ENCODE measurements at regions not wholly inside any gene's neighbourhood (a gene's known extent, or its start where the extent isn't known, plus 50 kb on each side); places are given as distances from the start of the nearest gene placed in this dataset.
A peak's percentile ranks its signal among the peaks of the same experiment; 100 is the strongest.

DNA sequence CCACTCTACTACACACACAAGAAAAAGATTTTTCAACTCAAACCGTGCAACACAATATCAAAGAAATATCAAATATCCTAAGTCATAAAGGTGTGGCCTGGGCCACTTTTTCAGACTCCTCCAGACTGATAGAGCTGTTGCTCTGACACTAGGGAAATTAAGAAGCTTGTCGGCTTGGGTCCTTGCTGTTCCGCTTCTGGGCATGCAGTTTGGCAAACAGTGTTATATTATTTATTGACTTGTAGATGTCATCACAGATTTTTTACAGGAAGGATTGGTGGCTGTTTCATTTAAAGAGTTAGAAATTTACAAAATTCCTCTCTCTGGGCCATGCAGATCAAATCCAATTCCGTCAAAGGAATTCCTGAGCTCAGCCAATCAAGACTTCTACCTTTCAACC, 64.5 kb upstream of the EPCAM start:
- no peaks in the 10 kb centered on the region for H3K27me3 ChIP-seq
- H3K4me3 ChIP-seq, result no peak overlapping the region
- H3K9me3 ChIP-seq, result no peaks in the 10 kb centered on the region
- H3K27ac ChIP-seq, result peak overlapping the region in 1 of 2 donors; percentile 50
- H3K4me1 ChIP-seq, result peaks cover 0 to 7% of the 10 kb centered on the region in 2 donors
- no peaks in the 10 kb centered on the region for H3K36me3 ChIP-seq
- DNase-seq (ENCODE audit: low spot score in 2 of 2), result no peak
- TF ChIP-seq, protein P1, sequence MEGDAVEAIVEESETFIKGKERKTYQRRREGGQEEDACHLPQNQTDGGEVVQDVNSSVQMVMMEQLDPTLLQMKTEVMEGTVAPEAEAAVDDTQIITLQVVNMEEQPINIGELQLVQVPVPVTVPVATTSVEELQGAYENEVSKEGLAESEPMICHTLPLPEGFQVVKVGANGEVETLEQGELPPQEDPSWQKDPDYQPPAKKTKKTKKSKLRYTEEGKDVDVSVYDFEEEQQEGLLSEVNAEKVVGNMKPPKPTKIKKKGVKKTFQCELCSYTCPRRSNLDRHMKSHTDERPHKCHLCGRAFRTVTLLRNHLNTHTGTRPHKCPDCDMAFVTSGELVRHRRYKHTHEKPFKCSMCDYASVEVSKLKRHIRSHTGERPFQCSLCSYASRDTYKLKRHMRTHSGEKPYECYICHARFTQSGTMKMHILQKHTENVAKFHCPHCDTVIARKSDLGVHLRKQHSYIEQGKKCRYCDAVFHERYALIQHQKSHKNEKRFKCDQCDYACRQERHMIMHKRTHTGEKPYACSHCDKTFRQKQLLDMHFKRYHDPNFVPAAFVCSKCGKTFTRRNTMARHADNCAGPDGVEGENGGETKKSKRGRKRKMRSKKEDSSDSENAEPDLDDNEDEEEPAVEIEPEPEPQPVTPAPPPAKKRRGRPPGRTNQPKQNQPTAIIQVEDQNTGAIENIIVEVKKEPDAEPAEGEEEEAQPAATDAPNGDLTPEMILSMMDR (IDR thresholded peaks at IDR 0.05), result no peak
- no peak for TF ChIP-seq POLR2A (IDR thresholded peaks at IDR 0.05)
- intact Hi-C loops (cut with DNase I; ENCODE audit: low total_unique reads), result no loop called here

DNA sequence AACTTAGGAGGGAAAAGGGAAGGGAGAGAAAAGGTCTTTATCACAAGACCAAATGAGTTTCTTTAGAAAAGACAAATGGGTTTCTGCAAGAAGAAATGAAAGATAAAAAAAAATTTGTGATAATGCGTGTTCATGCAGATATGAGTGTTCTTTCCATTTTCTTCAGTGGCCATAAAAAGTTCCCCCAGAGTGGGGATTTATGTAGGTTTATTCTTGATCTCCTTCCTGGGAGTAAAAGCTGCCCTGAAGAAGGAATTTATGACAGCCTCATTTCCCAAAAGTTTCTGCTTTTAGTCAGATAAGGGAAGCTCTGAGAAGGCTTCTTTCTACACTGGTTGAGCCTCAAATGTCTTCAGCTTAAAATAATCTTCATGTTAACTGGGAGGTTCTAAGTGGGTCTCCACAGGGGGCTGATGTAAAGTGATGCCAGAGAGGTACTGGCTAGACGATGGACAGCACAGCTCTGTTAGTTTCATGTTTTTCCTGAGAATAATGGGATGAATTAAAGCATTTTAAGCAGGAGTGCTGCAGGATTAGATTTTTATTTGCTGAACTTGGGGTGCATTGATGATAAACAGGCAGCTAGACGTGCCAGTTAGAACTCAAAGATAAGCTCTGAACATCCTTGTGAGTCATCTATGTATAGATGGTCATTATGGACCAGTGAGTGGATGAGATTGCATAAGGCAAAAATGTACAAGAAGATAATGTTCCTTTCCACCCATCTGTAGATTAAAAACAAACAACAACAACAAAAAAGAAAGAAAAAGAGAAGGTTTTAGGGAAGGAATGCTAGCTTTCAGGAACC, 65.6 kb upstream of the EPCAM start:
- intact Hi-C loops (cut with DNase I; ENCODE audit: low total_unique reads), result loop anchor here (2.0 kb wide), 1 partner anchor 47 kb away; no protein-coding TSS in a partner anchor
- TF ChIP-seq, protein P1 (IDR thresholded peaks at IDR 0.05), result no peak
- TF ChIP-seq POLR2A (IDR thresholded peaks at IDR 0.05) (no peak), POLR2AphosphoS5 (IDR thresholded peaks at IDR 0.05) (no peak)
- no peaks in the 10 kb centered on the region for H3K27me3 ChIP-seq
- H3K4me3 ChIP-seq, result no peak overlapping the region
- H3K9me3 ChIP-seq, result no peaks in the 10 kb centered on the region
- H3K27ac ChIP-seq, result no peak overlapping the region
- H3K4me1 ChIP-seq, result peaks cover 0 to 6% of the 10 kb centered on the region in 2 donors
- no peak for DNase-seq (ENCODE audit: low spot score in 2 of 2)
- no peaks in the 10 kb centered on the region for H3K36me3 ChIP-seq

DNA sequence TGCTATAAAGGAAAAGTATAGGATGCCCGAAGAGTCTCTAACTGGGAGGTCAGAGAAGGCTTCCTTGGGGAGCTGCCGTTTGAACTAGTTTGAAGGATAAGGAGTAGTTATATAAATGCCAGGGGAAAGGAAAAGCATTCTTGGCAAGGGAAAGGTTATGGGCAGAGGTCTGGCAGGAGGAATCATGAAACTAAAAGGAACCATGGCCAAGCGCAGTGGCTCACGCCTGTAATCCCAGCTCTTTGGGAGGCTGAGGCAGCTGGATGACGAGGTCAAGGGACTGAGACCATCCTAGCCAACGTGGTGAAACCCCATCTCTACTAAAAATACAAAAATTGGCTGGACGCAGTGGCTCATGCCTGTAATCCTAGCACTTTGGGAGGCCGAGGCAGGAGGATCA, 66.8 kb upstream of the EPCAM start:
- TF ChIP-seq POLR2A (IDR thresholded peaks at IDR 0.05) (no peak), POLR2AphosphoS5 (IDR thresholded peaks at IDR 0.05) (no peak)
- TF ChIP-seq, protein P1 (IDR thresholded peaks at IDR 0.05), result no peak
- no peak overlapping the region for H3K4me3 ChIP-seq
- no peak overlapping the region for H3K27ac ChIP-seq
- no peaks in the 10 kb centered on the region for H3K36me3 ChIP-seq
- intact Hi-C loops (cut with DNase I; ENCODE audit: low total_unique reads), result loop anchor here (2.0 kb wide), 1 partner anchor 48 kb away; no protein-coding TSS in a partner anchor
- peaks cover 0 to 12% of the 10 kb centered on the region in 2 donors for H3K4me1 ChIP-seq
- DNase-seq (ENCODE audit: low spot score in 2 of 2), result no peak
- H3K9me3 ChIP-seq, result no peaks in the 10 kb centered on the region
- no peaks in the 10 kb centered on the region for H3K27me3 ChIP-seq

DNA sequence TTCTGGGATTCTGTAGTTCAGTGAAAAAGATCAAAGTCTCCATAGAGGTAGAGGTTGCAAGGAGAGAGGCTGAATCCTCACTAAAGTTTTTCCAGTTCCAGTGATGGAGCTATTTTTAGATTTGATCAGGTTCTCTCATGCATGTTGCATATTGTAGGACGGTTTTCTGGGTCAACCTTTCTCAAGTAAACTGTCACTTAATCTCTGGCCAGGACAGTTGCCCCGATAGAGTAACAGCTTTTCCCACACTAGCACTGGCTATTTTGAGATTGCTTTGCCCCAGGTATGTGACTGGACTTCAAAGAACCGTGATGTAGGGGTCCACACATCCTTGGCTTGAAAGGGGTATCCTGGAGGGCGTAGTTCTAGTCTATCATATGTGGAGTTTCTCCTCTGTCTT, 67.4 kb upstream of the EPCAM start:
- H3K27ac ChIP-seq, result no peak overlapping the region
- TF ChIP-seq, protein P1 (IDR thresholded peaks at IDR 0.05), result no peak
- no peak for TF ChIP-seq POLR2A (IDR thresholded peaks at IDR 0.05)
- TF ChIP-seq POLR2AphosphoS5 (IDR thresholded peaks at IDR 0.05), result no peak
- intact Hi-C loops (cut with DNase I; ENCODE audit: low total_unique reads), result loop anchor here (2.0 kb wide), 1 partner anchor 49 kb away; no protein-coding TSS in a partner anchor
- H3K4me1 ChIP-seq, result peaks cover 0 to 12% of the 10 kb centered on the region in 2 donors
- no peaks in the 10 kb centered on the region for H3K36me3 ChIP-seq
- no peak for DNase-seq (ENCODE audit: low spot score in 2 of 2)
- no peak overlapping the region for H3K4me3 ChIP-seq
- H3K9me3 ChIP-seq, result no peaks in the 10 kb centered on the region
- no peaks in the 10 kb centered on the region for H3K27me3 ChIP-seq

DNA sequence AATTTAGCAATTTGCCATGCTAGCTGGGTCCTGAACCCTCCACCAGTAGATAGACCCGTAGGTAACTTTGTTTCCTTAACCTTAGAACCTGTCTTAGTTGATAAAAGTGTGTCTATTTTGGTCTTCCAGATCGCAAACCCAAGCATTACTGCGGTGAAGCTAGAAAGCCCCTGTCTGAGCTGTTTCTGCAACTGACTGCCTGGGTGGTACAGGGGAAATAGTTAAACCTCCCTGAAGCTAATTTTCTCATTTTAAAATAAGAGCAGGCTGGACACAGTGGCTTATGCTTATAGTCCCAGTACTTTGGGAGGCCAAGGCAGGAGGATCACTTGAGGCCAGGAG, 67.9 kb upstream of the EPCAM start:
- Histone ChIP-seq H3K27ac (peak overlapping the region in 1 of 2 donors; percentile 8), H3K36me3 (no peaks in the 10 kb centered on the region), H3K27me3 (no peaks in the 10 kb centered on the region), H3K4me3 (no peak overlapping the region), H3K4me1 (peaks cover 0 to 12% of the 10 kb centered on the region in 2 donors), H3K9me3 (no peaks in the 10 kb centered on the region)
- DNase-seq (ENCODE audit: low spot score in 2 of 2), result no peak
- intact Hi-C loops (cut with DNase I; ENCODE audit: low total_unique reads), result no loop called here
- TF ChIP-seq, protein P1 (IDR thresholded peaks at IDR 0.05), result no peak
- no peak for TF ChIP-seq POLR2A (IDR thresholded peaks at IDR 0.05)
- TF ChIP-seq POLR2AphosphoS5 (IDR thresholded peaks at IDR 0.05), result no peak

All from breast epithelium (tissue), 4 donors.